Left colon (tissue), 2 donors: ENCODE measurements at regions not wholly inside any gene's neighbourhood (a gene's known extent, or its start where the extent isn't known, plus 50 kb on each side); places are given as distances from the start of the nearest gene placed in this dataset.

Experiments
- ATAC-seq: fragments of 200-7000 bp; cut with Tn5 transposase; one replicate; pipeline ENCODE4 v1.9.1; 2020; ENCODE audit warnings: mild to moderate bottlenecking, moderate library complexity
- DNase-seq, 2 donors: peaks; one replicate each; pipeline ENCODE4 v3.0.0-alpha.2; 2020
- intact Hi-C, 2 donors: fragments of 100-400 bp; cut with DNase I in 1 of 2; cut with micrococcal nuclease in 1 of 2; formaldehyde crosslinking; loops; one replicate each; pipeline versions ENCODE4 v1.11.2 to v1.14.0; 2022; cut with DNase I, micrococcal nuclease
- donor health status: DM: no; HTN: no; CAD: no.
- donor health status: DM: yes; HTN: yes; CAD: no.

- intact Hi-C loops, result no loop called here
- DNase-seq, result no peak
- no peak for ATAC-seq
These were observed 76.0 kb downstream of the ATPSCKMT start for GRCh38 chr5:10173716-10174115.

DNA sequence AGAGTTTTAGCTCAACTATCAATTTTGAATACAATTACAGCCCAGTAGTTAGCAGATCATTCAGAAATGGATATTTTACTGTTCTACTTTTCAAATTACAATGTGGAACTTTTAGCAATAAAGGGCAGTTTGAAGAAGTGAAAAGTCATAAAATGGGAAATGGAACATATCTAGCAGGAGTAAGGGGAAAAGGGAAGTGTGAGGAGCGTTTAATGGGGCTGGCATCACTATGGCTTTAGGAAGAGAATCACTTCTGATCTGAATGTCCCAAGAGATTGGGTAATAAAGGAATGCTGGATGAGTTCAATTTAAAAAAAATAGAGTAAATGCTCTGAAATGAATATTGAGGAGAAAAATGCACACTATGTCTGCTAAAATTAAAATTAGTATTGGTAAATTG is 77.4 kb downstream of the ATPSCKMT start:
- DNase-seq (no peak), ATAC-seq (no peak)
- intact Hi-C loops, result no loop called here

GRCh38 chr5:10169359-10169758 is 80.3 kb downstream of the ATPSCKMT start:
- no peak for ATAC-seq
- intact Hi-C loops, result no loop called here
- no peak for DNase-seq

- ATAC-seq, result no peak
- intact Hi-C loops, result no loop called here
- no peak for DNase-seq
These were observed 81.4 kb downstream of the ATPSCKMT start for GRCh38 chr5:10168254-10168653.

- intact Hi-C loops, result no loop called here
These were observed 81.9 kb downstream of the ATPSCKMT start for GRCh38 chr5:10167806-10168205.

DNA sequence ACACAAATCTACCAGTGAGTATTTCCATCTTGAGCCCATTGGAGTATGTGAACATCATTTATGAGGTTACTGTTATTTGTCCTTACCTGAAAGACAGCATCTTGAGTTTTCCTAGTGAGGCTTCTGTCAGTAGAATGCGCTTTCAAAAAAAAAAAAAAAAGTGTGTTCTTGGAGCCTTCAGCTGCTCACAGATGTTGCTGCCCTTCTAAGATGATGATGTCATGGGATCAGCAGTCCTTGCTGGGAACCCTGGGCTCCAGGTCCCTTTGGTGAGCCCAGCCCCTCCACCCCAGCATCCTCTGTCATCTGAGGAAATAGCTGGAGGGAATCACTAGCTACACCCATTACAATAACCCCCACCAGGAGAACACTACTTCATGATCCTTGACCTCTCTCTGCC is 83.3 kb downstream of the ATPSCKMT start:
- ATAC-seq, result no peak
- intact Hi-C loops, result no loop called here
- DNase-seq, result no peak

More at GRCh38 chr5:10167806-10168205, 81.9 kb downstream of the ATPSCKMT start:
- ATAC-seq (no peak), DNase-seq (no peak)

- ATAC-seq (no peak), DNase-seq (no peak)
- intact Hi-C loops, result no loop called here
These were observed 87.2 kb downstream of the ATPSCKMT start for GRCh38 chr5:10162468-10162867.

DNA sequence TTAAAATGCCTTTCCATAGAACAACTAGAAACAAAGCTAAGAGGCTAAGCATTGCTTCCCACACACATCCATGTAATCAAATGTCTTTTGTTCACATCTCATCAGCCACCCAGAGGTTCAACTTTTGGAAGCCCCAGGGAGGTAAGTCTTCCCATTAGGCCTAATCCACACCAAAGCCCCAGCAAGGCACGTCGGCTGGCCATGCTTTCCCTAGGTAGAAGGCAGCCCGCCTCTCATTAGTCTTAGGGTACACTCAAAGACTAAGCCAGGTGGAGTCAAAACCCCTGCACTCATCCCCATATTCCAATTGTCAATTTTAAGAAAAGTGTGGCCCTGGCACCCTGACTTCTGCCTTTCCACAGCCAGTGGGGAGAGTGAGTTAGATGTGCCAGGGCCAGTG is 87.9 kb downstream of the ATPSCKMT start:
- intact Hi-C loops, result no loop called here
- ATAC-seq (no peak), DNase-seq (no peak)

- intact Hi-C loops, result no loop called here
- no peak for ATAC-seq
- no peak for DNase-seq
These were observed 89.4 kb downstream of the ATPSCKMT start for GRCh38 chr5:10160241-10160640.

DNA sequence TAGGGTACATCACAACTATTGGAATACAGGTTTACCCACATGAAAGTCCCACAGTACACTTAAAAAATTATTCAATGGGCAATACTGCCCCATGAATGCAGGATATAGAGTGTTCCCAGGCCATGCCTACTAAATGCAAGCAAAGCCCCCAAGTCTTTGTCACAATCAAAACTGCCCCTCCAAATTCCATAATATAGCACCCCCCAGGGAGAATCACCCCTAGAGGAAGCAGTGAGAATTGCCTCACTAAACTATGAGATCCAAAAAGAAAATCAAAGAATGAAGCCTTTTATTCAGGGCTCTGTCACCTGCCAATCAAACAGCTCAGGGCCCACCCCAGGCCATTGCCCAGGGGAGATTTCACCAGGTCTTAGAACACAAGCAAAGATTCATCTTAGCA is 90.8 kb downstream of the ATPSCKMT start:
- DNase-seq, result no peak
- intact Hi-C loops, result no loop called here
- ATAC-seq, result no peak

GRCh38 chr5:10157085-10157669 is 92.5 kb downstream of the ATPSCKMT start:
- no peak for ATAC-seq
- intact Hi-C loops, result no loop called here
- DNase-seq, result no peak

DNA sequence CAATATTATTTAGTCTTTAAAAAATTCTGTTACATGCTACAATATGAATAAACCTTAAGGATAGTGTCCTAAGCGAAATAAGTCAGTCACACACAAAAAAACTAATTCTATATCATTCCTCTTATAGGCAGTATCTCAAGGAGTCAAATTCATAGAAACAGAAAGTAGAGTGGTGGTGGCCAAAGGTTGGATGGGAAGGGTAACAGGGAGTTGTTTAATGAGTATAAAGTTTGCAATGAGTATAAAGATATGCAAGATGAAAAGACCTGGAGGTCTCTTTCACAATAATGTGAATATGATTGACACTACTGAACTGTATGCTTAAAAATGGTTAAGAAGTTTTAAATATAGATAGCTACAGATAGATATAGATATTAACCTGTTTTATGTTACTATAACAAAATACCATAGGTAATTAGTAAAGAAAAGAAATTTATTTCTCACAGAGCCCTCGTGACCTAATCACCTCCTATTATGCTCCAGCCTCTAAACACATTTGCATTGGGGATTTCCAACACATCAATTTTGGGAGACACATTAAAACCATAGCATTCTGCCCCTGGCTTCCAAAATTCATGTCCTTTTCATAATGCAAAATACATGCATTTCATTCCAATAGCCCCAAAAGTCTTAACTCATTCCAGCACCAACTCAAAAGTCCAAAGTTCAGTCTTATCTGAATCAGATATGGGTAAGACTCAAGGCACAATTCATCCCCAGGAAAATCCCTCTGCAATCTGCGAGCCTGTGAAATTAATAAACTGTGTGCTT is 93.6 kb downstream of the ATPSCKMT start:
- intact Hi-C loops, result no loop called here
- ATAC-seq, result no peak
- DNase-seq, result no peak

GRCh38 chr5:10153808-10154537 is 95.7 kb downstream of the ATPSCKMT start:
- no peak for DNase-seq
- intact Hi-C loops, result no loop called here
- ATAC-seq, result no peak

GRCh38 chr5:10153394-10153793 is 96.3 kb downstream of the ATPSCKMT start:
- ATAC-seq (no peak), DNase-seq (no peak)
- intact Hi-C loops, result no loop called here

- intact Hi-C loops, result no loop called here
- no peak for ATAC-seq
- DNase-seq, result no peak
These were observed 98.0 kb downstream of the ATPSCKMT start for GRCh38 chr5:10151656-10152055.

GRCh38 chr5:10149911-10150310 is 99.8 kb downstream of the ATPSCKMT start:
- intact Hi-C loops, result no loop called here
- DNase-seq, result no peak
- no peak for ATAC-seq

DNA sequence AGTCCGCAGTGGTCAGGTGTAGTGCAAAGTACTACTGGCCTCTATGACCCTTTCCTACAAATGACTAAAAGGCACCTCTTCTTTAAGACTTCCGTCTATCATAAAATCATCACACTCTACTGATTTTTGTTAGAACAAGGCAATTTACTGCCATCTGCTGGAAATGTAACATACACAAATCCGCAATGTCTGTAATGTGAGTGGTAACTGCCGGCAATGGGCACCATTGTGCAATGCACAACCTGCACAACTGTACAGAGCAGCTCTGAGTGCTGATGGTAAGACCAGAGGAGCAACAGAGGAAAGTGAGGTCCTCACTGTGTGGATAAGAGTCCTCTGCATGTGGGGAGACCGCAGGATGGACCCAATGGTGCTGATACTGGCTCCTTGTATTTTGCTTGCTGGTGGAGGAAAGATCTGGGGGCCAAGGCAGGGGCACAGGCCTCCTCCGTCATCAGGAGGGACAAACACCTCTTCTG is 103.7 kb downstream of the ATPSCKMT start:
- ATAC-seq (peak; percentile 59), DNase-seq (no peak)
- intact Hi-C loops, result no loop called here

DNA sequence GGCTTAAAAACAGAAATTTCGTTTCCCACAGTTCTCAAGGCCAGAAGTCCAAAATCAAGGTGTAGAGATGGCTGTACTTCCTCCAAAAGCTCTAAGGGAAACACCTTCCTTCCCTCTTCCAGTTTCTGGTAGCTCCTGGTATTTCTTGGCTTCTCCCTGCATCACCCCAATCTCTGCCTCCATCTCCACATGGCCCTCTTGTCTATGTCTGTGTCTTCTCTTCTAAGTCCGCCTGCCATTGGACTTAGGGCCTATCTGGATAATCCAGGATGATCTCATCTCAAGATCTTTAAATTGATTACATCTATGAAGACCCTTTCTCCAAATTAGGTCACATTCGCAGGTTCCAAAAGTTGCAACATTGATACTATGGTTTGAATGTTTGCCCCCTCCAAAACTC is 105.6 kb downstream of the ATPSCKMT start:
- no peak for ATAC-seq
- intact Hi-C loops, result no loop called here
- no peak for DNase-seq

DNA sequence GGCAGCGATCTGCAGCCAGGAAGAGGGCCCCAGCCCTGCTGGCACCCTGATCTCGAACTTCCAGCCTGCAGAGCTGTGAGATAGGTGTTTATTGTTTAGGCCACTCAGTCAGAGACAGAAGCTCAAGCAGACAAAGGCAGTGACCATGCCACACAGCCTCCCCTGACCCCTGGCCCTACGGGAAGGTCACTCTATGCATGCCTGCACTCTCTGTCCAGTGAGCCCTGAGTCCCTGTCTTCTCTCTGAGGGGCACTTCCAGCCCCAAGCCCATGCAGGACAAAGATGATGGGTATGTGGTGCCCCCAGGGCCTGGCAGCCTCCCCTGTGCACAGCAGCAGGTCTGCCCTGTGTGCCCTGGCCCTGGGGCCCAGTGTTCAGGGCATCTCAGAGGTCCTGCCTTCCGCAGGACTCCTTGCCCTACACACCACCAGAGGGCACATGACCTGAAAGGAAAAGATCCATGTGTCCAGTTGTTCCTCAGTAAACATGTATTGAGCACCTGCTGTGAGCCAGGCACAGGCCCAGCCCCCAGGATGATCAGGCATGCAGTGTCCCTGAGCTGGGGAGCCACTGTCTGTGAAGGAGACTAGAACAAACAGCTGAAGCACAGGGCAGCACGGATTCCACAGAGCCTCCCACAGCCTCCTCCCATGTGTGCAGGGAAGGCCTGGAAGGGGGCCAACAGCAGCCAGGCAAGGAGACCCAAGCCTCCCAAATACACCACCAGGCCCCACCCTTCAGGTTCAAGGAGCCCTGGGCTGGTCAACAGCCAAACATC is 109.3 kb downstream of the ATPSCKMT start:
- ATAC-seq, result peak; percentile 46
- DNase-seq, result no peak
- intact Hi-C loops, result no loop called here
